GM18873 (cell line): ENCODE measurements at regions not wholly inside any gene's neighbourhood (a gene's known extent, or its start where the extent isn't known, plus 50 kb on each side); places are given as distances from the start of the nearest gene placed in this dataset.

Experiments used
- ATAC-seq: cut with Tn5 transposase; IDR thresholded peaks from one replicate; pipeline ENCODE4 v1.9.1; 2021; ENCODE audit warnings: mild to moderate bottlenecking, moderate library complexity, moderate number of reproducible peaks; ENCODE audit not compliant: unreplicated experiment, low FRiP score

DNA sequence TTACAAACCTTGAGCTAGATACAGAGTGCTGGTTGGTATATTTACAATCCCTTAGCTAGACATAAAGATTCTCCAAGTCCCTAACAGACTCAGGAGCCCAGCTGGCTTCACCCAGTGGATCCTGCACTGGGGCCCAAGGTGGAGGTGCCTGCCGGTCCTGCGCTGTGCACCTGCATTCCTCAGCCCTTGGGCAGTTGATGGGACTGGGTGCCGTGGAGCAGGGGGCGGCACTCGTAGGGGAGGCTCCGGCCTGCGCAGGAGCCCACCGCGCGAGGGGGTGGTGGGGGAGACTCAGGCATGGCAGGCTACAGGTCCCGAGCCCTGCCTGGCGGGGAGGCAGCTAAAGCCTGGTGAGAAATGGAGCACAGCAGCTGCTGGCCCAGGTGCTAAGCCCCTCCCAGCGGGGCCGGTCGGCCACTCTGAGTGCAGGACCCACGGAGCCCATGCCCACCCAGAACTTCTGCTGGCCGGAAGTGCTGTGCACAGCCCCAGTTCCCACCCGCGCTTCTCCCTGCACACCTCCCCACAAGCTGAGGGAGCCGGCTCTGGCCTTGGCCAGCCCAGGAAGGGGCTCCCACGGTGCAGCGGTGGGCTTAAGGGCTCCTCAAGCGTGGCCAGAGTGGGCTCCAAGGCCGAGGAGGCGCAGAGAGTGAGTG lies 1464.7 kb downstream of the EFNA5 start:
- ATAC-seq: no peak

DNA sequence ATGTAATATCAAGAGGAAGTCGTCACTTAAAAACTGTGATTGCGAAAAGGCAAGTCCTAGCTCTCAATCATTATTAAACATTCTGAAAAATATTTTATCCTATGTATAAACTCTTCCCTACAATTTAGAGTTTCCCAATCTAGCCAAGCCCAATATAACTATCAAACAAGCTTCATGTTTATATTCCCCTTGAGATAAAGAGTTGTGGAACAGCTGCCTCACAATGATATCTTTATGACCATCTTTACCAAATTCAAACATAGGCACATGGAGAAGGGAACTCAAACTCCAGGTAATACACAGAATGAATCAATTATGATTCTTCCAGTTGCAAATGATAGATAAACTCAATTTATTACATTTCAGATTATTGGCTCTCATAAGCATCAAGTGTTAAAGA lies 1468.7 kb downstream of the EFNA5 start:
- ATAC-seq: no peak

DNA sequence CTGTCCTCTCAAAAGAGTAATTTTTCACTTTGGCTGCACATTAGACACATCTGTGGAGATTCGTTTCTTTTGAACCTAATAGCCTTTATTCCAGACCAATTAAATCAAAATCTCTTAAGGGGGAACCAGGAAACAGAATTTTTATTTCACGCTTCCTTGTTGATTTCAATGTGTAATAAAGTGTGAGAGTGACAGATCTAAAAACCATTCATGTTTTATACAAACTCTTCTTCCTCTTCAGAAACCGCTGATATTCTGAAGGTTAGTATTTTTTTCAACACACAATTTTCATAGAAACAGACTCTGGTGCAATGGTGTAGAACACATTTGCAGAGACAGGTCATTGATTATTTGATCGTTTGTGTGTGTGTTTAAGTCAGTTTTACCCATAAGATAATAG lies 1469.8 kb downstream of the EFNA5 start:
- no peak for ATAC-seq

DNA sequence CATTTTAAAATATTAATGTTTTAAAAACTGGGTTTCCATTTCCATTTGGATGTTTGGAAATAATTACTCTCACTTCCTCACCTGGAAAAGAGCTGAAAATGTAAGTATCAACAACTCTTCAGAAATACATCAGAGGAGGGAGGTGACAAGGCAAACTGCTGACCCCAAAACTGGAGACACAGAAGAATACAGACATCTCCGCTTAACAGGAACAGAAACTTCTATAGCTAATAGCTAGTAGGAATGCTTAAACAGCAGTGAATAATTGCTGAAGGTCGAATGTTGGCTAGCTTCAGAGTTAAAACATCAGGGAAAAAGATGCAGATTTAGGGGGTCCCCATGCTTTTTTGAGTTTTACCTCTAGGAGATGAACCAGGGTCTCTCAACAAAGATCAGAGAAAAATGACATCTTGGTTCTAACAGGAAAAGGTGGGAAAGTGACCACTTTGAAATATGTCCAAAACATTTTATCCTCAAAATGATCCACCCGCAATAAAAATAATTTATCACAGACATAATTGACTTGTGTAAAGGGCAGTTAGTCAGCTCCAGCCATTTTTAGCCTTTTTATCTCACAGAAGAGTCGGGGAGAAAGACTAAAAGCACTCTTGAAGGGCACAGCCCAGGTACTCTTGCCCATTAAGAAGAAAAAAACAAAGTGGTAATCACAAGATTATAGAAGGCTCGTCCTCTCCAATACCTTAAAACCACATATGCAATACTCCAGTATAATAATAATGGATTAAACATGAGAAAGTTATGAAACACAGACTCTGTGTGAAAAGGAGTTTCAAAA lies 1474.9 kb downstream of the EFNA5 start:
- ATAC-seq: no peak

DNA sequence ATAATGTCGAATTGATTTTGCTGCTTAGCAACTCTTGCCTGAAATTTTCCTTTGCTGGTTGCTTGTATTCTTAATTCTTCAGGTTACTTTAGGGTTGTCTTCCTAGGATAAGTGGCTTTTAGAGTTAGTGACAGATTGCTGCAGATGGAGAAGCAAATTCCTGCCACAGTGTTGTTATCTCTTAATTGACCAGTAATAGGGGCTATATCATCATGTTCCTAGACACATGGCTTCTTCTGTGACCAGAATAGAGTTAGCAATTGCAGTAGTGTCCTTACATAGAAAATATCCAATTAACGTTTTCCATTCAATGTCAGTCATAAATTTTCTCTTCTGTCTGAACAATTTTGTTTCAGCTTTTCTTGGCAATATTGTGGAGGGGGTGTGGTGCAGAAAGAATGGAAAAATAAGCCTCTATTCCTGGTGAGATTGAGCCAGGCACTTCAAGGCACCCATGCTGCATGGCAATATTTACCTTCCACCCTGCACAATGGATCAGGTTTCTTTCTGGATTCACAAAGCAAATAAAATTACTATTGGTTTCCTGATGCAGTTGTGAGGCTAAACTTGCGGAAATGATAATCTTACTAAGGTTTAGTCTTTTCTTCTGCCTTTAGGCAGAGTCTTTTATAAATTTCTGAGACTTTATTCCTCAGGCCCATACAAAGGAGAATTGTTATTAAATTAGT lies 1481.5 kb downstream of the EFNA5 start:
- ATAC-seq: no peak

DNA sequence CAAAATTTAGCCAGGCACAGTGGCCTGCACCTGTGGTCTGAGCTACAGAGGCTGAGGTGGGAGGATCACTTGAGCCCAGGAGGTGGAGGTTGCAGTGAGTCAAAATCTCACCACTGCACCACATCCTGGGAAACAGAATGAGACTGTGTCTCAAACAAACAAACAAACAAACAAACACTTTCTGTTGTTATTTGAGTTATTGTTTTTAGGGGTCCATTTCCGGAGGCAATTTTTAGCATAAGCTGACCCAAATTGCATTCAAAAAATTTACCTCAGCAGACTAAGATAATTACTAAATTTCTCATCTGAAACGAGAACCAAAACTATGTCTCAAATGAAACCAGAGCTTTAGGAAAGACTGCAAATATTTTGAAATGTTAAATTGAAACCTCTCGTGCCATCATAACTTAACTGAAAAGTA lies 1485.1 kb downstream of the EFNA5 start:
- no peak for ATAC-seq

DNA sequence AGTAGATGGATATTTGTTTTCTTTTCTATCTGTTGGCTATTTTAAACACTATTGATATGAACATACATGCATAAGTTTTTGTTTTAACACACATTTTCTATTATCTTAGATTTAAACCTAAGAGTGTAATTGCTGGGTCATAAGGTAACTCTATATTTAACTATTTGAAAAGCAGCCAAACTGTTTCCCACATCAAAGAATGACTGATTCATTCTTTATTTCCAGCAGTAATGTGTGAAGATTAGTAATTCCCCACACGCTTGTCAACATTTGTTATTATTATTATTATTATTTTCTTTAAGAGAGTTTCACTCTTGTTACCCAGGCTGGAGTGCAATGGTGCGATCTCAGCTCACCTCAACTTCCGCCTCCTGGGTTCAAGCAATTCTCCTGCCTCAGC lies 1495.8 kb downstream of the EFNA5 start:
- ATAC-seq: no peak

DNA sequence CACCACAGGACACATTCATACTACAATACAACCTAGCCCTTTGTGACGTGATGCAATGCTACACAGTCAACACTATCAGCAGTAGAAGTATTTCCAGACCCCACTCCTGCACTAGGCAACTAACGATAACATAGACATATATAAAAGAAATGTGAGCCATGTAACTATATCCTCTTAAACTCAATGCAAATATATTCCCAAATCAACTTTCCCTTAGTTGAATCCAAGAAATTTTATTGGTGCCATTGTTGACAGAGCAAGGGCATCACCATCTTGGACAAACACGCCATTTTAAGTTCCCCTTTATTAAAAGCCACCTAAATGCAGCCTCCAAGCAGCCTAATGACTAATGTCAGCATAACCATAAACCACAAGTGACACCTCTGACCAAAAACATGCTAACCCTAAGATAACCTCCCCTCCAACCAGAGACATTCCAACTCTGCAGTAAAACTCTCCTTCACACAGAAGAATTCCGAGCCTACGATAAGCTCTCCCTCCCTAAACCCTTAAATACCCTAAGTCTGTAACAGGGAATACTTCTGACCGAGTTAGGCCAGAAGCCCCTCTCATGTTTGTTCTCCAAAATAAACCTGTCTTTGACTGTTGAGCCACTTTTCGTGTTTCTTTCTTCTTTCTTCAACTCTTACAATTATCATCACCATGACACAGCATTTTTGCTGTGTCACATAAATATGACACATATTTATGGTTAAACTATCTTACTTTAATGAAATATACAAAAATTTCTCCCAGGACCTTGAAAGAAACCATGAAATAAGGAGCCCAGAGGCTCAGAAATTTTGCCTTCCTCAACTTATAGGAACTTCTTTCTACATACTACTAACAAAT lies 1497.8 kb downstream of the EFNA5 start:
- no peak for ATAC-seq

DNA sequence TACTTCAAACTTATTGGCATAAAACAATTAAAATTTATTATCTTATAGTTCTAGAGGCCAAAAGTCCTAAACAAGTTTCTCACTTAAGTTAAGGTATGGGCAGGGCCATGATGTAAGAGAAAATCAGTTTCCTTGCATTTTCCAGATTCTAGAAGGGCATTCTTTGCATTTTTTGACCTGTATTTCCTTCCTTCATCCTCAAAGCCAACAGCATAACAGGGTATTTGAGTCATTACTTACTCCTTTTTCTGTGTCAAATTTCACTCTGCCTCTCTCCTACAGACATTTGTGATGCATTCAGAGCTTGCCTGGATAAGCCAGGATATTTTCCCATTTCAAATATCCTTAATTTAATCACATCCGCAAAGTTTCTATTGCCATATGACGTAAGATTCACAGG lies 1499.0 kb downstream of the EFNA5 start:
- ATAC-seq: no peak

DNA sequence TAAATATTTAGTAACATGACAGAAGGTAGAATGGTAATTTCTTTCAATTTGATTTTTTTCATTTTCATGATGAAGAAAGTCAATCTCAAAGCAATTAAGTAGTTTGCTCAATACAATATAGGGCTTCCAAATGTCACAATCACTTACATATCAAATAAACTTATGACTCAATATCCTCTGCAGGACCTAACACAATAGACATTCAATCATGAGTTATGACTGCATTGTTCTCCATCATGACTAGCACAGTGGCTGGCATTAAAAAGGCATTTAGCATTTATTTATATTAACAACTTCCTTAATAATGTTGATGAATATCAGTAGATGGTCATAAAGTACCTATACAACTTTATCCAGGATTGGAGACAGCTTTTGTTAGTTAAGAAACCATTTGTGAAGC lies 1499.6 kb downstream of the EFNA5 start:
- ATAC-seq: no peak

DNA sequence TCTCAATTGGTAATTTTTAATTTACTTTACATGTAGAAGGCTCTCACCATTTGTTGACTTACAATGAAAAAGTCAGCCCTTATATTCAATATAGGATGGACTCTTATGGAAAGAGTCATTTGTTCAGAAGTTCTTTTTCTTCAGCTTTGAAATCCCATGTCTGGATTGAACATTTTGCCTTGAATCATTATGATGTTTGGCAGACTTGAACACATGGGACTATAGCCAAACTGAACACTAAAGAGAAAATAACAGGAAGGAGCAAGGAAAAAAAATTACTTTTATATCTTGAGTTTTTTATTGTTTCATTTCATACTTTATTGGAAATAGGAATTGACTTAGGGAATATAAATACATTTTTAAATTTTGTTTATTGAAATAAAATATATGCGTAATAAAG lies 1503.0 kb downstream of the EFNA5 start:
- no peak for ATAC-seq

DNA sequence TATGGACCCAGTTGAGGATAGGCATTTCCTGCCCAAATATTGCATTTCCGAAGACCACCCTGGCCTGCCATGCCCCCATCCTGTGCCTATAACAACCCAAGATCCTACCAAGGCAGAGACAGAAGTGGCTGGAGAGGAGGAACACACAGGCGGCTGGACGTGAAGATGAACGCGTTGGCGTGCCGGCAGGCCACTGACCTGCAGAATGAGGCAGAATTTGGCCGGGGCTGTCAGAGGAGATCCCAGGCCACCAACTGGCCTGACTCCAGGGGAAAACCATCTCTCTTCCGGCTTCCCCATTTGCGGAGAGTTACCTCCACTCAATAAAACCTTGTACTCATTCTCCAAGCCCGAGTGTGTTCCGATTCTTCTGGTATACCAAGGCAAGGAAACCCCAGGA lies 1507.5 kb downstream of the EFNA5 start:
- ATAC-seq: no peak

DNA sequence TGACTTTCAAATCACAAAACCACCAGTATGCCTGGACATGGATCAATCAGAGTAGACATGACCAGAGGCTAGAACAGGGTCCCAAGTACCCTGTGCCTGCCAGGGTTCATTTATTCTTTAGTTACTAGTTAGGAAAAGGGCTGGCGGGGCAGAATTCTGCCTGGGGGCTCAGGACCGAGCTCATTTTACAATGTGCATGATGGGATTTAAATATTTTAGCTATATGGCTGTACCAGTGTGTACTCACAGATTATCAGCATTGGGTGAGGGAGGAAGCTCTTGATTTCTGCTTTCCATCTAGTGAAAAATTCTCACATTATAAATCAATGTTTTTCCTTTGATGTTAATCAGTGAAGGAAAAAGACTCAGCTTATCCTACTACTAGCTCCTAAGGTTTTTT lies 1511.1 kb downstream of the EFNA5 start:
- ATAC-seq: no peak

DNA sequence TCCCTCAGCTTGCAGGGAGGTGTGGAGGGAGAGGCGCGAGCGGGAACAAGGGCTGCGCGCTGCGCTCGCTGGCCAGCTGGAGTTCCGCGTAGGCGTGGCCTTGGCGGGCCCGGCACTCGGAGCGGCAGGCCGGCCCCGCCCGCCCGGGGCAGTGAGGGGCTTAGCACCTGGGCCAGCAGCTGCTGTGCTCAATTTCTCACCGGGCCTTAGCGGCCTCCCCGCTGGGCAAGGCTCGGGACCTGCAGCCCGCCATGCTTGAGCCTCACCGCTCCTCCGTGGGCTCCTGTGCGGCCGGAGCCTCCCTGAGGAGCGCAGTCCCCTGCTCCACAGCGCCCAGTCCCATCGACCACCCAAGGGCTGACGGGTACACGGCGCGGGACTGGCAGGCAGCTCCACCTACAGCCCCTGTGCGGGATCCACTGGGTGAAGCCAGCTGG lies 1516.4 kb downstream of the EFNA5 start:
- ATAC-seq: no peak

DNA sequence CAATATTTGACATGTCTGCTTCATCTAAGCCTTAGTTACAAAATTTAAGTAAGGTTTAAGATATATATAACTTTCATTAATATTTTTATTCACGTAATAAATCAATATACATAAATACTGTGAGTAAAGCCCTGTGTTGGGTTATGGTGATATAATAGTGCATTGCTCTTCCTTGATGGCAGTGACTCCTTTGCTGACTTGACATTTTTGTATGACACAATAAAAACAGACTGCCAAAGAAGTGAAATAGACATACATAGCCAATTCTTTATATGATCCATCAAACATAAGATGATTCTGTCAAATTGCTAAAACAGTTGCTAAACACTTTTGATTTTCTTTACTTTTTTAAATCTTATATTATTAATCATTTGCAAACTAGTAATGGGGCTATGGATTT lies 1518.2 kb downstream of the EFNA5 start:
- no peak for ATAC-seq

DNA sequence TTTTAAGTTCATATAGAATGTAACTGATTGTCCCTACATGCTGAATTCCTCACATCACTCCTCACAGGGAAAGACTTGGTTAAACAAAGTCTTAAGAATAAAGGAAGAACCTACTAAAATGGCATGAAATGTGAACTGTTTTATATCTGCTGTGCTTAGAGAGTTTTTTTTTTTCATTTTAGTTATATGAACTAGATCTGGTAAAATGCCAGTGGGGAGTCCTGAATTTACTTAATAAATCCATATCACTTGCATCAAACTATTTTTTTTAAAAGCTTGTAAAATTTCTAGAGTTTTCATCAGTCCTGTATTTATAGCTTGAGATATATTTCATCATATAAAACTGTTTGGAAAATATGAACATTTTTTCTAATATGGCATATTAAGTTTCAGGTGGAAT lies 1528.6 kb downstream of the EFNA5 start:
- no peak for ATAC-seq

DNA sequence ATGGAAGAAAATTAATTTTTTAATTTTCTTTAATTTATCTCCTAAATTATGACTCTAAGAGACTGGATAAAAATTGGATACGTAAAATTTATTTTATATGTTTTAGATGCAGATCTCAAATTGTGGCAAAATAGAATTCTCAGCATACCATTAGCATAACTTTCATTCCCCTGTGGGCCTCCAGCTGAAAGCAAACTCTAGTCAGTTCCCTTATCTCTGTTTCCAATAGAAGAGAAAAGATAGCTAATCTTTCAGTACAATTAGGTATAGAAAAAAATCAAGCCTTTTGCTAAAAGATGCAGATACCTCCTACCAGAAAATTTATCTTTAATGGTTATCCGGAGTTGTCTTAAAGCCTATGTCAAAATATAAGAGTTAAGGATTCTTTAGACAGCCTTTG lies 1530.6 kb downstream of the EFNA5 start:
- ATAC-seq: no peak

DNA sequence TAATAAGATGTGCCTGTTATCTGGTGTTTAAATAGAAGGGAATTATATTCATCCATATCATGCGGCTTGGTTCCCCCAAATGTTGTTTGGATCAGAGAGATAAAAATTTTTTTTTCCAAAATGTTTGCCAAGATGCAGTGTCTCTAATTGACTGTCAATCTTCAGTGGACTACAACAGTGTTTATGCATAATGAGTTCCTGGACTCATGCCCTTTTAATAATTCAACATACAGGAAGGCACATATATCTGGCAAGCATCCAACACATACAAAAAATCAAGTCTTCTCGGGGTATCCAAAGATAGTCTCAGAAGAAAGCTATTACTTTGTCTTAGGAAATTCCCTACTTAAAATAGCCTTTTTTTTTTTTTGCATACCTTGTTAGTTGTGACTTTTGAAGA lies 1534.7 kb downstream of the EFNA5 start:
- ATAC-seq: no peak

DNA sequence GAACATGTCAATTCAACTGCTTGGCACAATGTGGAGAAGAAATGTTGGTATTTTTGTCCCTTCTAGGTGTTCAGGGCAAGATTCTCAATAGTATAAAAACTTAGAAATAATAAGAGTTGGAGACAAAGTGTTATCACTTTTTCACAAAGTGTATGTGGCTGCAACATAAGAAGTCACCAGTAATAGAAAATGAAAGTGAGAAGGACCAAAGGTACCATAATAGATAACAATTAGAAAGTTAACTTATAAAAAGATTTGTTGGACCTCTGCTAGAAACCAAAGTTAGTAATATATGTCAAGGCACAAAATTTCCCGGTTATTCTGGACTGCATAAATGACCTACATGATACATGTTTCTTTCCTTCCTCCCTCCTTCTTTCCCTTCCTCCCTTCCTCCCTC lies 1535.3 kb downstream of the EFNA5 start:
- ATAC-seq: no peak

DNA sequence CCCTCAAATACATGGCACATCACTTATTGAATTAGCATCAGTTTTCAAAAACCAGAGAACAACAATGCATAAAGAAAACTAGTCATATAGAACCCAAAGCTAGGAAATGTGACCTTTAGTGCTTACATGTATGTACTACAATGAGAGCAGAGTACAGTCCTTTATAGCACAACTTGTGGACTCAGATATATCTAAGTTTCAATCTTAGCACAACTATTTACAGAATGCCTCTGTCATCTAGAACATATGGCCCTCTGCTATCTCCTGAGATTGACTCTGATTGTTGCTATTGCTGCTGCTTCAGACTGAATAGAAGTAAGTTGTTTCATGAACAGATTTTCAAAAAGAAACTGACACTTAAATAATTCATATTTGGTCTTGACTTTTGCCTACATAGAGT lies 1536.2 kb downstream of the EFNA5 start:
- no peak for ATAC-seq

DNA sequence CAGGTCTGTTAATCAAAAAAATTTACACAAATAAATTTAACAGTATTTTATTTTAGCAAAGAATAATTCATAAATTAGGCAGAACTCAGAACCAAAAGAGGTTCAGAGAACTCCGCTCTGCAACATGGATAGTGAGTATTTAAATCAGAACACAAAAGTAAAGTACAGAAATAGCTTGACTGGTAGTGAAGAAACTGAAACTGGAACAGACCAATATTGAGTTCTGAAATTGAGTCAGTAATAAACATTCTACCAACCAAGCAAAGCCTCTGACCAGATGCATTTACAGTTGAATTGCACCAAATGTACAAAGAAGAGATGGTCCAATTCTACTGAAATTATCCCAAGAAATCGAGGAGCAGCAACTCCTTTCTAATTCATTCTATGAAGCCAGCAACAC lies 1542.8 kb downstream of the EFNA5 start:
- ATAC-seq: peak; percentile 79
